ENCODE measurements at regions not wholly inside any gene's neighbourhood (a gene's known extent, or its start where the extent isn't known, plus 50 kb on each side); places are given as distances from the start of the nearest gene placed in this dataset.

DNA sequence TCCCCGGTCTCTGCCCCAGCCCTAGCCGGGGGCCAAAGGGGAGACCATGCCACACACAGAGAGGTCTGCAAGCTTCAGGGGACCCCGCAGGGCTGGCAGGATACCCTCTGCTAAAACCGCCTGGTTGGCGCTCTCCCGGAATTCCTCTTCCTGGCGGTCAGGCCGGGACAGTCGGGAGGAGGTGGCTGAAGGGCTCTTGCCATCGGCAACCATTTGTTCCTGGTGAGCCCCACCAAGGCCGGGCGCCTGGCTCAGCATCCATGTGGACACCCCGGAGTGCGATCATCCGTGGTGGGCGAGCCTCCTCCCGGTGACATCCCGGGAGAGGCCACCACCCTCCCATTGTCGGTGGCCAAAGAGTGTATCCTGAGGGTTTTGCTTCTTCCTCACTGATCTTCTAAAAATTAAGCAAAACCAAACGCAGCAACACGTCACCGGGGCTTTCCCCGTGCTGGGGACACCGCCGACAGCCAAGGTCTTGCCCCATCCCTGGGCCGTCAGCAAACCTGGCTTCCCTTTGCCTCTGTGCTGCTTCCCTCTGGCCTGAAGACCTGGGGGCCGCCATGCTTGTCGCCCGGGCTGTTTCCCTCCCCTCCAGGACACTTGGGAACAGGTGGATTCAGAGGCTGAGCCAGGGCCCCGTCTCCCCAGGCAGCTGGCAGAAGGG is 59.1 kb upstream of the TTC34 start:
- TF ChIP-seq, protein P1, sequence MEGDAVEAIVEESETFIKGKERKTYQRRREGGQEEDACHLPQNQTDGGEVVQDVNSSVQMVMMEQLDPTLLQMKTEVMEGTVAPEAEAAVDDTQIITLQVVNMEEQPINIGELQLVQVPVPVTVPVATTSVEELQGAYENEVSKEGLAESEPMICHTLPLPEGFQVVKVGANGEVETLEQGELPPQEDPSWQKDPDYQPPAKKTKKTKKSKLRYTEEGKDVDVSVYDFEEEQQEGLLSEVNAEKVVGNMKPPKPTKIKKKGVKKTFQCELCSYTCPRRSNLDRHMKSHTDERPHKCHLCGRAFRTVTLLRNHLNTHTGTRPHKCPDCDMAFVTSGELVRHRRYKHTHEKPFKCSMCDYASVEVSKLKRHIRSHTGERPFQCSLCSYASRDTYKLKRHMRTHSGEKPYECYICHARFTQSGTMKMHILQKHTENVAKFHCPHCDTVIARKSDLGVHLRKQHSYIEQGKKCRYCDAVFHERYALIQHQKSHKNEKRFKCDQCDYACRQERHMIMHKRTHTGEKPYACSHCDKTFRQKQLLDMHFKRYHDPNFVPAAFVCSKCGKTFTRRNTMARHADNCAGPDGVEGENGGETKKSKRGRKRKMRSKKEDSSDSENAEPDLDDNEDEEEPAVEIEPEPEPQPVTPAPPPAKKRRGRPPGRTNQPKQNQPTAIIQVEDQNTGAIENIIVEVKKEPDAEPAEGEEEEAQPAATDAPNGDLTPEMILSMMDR (IDR thresholded peaks at IDR 0.05): no peak
- no peak for TF ChIP-seq EZH2 (IDR thresholded peaks at IDR 0.05; ENCODE audit: borderline replicate concordance, insufficient read depth, low read depth, low read length, poor library complexity, severe bottlenecking)
